Uterus (tissue), 2 donors: ENCODE measurements at regions not wholly inside any gene's neighbourhood (a gene's known extent, or its start where the extent isn't known, plus 50 kb on each side); places are given as distances from the start of the nearest gene placed in this dataset.

Experiments
- CTCF ChIP-seq, 4 experiments: fragments of 200-600 bp in 2 of 4; fragments of 450-650 bp in 2 of 4; sonication (generic) in 2 of 4; IDR thresholded peaks; one replicate each; pipeline ENCODE4 v1.5.1; 2016 to 2019; ENCODE audit warnings: antibody characterized with exemption in 4 of 4, mild to moderate bottlenecking in 2 of 4, moderate library complexity in 1 of 4
- POLR2A ChIP-seq, 2 donors: fragments of 450-650 bp; IDR thresholded peaks; one replicate each; pipeline ENCODE4 v1.6.1; 2016; ENCODE audit warnings: antibody characterized with exemption in 2 of 2, mild to moderate bottlenecking in 1 of 2, moderate library complexity in 1 of 2

DNA sequence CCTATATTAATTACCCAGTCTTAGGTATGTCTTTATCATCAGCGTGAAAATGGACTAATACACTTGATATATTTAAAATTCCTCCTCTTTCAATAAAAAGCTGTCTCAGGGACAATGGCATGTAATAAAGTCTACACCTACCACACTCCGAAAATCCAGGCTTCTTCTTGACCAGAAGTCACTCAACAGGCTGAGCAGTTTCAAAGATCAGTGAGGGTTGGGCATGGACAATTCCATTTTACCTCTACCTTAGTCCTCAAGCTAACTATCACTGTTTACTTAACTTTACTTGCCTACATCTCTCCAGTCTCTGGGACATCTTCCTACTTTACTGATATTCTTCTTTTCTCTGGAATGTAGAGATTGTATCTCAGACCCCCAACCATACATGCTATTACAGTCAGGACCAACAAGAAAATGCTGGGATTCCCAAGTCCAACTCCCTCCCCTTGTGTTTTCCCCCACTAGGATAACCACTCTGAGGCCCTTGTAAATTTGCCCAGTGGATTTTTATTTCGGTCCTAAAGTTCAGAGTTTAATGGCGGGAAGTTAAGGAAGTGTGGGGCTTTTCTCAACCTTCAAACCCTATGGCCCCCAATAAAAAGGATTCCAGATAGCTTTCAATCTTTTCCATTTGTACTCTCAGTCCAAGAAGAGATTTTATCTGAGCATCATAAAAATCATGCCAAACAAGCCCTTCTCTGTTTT lies 137.1 kb upstream of the TSC22D2 start:
- TF ChIP-seq POLR2A (IDR thresholded peaks at IDR 0.05) (no peak), CTCF (IDR thresholded peaks at IDR 0.05) (no peak)
